Activated naive CD4-positive, alpha-beta T cell treated with anti-CD3 and anti-CD28 coated beads, Interleukin-2, amount 50 U/mL, for 16 hours (primary cell): ENCODE measurements at regions not wholly inside any gene's neighbourhood (a gene's known extent, or its start where the extent isn't known, plus 50 kb on each side); places are given as distances from the start of the nearest gene placed in this dataset.
"Not testable (repeated sequence)": the region's sequence is repeated elsewhere in the genome, so short reads cannot be mapped to it uniquely, and the experiment has no call there.

Source experiments
- DNase-seq: peaks from one replicate; pipeline ENCODE4 v3.0.0-alpha.2; 2020

DNA sequence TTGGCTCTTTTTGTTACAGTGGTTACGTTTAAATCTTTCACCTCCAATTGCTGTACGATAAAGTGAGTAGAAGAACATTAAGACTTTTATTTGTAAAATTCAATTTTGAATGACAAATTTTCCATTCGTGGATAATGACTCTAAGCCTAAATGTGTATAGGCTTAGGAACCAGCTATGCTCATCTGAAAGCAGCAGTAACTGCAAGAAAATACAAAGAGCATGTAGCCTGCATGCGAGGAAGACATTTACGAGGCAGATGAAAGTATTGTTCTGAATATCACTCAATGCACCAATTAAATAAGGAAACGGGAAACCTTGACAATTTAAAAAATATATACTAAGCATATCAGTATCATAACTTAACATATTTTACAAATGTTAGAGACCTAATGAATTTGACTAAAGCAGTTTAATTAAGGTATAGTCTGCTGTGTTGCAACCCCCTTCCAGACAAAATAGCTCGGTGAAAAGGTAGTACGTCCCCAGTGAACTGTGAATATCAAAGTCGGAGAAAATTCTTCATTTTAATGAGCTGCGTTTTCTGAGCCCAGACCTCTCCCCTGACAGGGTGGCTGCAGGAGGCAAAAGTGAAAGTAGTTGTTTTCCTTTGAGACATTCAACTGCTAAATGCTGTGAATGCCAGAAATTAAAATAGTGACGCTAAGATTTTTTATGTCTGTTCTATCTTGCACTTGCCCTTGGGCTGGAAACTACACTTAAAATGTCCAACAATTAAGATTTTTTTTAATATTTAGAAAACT lies 1236.5 kb upstream of the TENM3 start:
- no peak for DNase-seq

DNA sequence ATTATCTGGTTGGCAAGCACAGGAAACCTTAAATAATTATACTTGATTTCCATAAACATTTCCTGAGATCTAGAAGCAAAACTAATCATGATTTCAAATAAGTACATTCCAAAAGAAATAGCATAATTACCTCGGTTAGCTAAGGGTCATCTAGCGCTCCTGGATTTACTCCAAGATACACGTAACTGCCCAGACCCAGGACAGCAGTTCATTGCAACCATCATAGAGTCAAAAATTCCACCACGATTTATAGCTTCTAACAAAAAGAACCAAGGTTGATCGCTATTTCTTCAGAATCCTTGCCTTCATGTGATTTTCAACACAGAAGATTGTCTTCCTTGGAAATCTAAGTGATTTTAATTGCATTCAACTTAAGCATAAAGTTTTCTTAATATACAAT lies 1235.5 kb upstream of the TENM3 start:
- DNase-seq: no peak

DNA sequence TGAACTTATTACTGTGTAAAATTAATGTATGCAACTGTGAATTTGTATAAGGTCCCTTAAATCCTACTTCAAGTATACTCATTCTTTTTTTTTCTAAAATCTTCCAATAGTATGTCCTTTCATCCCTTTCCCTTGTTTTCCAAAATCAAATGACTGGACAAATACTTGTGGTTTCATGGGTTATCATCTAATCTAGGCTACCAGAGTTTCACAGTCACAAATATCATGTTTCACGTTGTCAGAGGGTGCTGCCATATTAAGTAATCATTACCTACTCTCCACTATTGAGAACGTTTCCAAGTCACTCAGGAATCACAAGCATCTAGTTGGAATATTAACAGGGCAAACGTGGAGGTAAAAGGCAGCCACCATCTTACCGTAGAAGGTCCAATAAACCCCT lies 1235.0 kb upstream of the TENM3 start:
- no peak for DNase-seq

DNA sequence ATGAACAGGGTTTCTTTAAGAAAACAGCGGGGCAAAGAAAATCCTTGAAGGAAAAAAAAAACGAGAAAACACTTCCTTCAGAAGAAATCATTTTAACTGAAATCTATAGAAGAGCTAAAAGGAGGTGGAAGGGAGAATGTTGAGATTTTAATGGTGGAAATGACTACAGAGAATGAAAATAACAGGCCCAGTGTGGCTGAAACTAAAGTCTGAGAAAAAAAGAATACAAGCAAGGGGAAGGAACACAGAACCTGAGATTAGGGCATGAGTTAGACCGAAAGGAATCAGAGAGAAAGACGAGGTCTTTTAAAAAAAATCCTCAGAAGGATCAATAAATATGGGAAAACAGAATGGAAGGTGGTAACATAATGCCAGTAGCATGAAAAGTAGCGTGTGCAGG lies 1230.0 kb upstream of the TENM3 start:
- no peak for DNase-seq

DNA sequence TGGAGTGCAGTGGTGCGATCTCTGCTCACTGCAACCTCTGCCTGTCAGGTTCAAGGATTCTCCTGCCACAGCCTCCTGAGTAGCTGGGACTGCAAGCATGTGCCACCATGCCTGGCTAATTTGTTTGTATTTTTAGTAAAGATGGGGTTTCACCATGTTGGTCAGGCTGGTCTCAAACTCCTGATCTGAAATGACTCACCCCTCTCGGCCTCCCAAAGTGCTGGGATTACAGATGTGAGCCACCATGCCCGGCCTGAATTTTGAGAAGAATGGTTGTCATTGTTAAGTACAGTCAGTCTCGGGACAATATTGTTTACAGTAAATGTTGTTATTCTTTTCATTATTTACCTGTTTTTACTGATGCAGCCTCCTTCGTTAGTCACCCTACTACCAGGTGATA lies 1226.2 kb upstream of the TENM3 start:
- no peak for DNase-seq

DNA sequence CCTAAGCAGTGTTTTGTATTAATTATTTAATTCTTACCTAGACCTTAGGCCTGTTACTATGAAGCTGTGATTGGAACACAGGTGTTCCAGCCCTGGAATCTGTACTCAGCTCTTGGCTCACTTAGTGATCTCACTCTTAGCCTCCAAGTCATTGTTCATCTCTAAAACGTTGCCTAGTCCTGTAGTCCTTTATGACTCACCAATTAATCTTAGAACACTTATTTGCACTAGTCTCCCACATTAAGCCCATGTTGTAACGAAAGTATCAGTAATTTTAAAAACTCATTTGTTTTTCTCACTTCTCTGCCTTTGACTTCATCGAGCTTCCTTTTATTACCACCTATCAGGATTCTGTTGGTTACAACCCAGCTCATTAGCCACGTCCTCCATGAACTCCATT lies 1224.7 kb upstream of the TENM3 start:
- DNase-seq: no peak

DNA sequence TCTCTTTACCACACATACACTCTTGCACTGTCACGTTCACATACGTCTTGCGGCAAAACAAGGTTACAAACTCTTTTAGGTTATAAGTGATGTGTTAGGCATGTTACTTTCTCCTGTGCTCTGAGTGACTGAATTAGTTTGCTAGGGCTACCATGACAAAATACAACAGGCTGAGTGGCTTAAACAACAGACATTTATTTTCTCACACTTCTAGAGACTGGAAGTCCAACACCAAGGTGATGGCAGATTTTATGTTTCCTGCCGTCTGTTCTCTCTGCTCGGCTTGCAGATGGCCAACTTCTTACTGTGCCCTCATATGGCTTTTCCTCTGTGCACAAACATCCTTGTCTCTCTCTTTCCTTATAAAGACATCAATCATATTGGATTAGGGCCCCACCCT lies 1224.3 kb upstream of the TENM3 start:
- DNase-seq: no peak

DNA sequence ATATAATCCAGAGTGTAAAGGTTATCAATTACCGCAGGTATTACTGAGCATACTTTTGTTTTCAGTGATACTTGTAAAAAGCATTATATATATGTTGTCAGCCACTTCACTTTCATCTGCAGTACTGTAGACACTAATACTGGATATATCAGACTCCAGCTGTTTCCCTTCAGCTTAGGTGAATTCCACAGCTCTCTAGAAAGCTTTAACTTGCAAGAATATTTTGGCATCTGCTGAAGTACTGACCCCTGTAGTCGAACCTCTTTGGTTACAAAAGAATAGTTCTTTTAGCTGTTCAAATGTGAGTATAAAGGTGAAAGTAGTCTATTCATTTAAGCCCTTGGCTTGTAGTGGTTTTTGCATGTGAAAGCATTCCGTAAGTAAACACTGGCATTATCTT lies 1222.7 kb upstream of the TENM3 start:
- DNase-seq: no peak

DNA sequence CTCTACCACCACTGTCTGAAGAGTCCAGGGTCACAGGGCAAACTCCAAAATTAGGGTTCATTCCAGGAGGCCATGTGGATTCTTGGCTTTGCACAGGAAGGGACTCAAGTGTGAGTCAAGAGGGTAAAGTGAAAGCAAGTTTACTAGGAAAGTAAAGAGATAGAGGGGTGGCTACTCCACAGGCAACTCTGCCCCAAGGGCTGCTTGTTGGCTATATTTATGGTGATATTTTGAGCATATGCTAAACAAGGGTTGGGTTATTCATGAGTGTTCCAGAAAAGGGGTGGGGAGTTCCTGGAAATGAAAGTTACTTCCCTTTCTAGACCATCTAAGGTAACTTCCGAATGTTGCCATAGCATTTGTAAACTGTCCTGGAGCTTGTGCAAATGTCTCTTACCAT lies 1222.0 kb upstream of the TENM3 start:
- no peak for DNase-seq

DNA sequence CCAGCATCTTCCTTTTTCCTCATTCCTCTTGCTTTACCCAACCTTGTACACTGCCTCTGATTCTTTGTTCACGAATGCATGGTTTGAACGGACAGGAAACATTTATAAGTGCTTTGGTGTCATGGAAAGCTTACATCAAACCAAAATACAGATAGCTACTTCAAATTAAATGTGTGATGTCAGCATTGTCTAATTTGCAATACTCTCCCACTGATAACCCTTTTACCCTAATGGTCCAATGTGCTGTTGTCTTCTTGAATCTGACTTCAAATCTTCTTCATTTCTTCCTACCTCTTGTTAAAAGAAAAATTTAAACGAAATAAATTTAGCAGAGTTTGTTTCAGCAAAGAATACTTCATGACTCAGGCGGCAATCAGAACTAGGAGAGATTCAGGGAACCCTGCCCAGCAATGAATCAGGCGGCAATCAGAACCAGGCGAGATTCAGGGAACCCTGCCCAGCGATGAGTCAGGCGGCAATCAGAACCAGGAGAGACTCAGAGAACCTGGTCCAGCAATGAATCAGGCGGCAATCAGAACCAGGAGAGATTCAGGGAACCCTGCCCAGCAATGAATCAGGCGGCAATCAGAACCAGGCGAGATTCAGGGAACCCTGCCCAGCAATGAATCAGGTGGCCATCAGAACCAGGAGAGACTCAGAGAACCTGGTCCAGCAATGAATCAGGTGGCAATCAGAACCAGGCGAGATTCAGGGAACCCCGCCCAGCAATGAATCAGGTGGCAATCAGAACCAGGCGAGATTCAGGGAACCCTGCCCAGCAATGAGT lies 1212.9 kb upstream of the TENM3 start:
- not testable (repeated sequence) for DNase-seq

DNA sequence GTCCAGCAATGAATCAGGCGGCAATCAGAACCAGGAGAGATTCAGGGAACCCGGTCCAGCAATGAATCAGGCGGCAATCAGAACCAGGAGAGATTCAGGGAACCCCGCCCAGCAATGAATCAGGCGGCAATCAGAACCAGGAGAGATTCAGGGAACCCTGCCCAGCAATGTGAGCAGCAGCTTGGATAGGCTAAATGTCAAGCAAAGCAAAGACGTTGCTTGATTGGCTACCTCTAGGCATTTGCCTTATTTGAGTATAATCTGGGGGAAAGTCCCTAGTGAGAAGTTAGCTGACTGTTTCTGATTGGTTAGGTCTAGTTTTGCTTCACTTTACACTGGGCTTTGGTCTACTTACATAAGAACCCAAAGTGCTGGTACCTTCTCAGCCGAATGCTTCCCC lies 1212.2 kb upstream of the TENM3 start:
- DNase-seq: no peak

DNA sequence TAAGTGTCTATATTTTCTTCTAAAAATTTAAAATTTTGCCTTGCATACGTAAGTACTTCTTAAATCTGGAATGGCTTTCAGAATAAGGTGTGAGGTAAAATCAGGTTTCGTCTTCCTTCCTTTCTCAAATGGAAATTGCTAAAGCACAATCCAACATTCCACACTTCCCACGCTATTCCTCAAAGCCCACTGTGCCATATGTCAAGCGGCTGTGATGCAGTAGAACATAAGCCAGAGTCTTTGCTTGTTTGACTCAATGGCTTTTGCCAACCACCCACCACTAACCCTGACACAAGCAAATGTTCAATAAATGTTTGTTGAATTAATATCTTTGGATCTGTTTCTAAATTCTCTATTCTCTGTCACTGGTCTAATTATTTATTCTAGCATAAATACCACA lies 1199.7 kb upstream of the TENM3 start:
- DNase-seq: no peak

DNA sequence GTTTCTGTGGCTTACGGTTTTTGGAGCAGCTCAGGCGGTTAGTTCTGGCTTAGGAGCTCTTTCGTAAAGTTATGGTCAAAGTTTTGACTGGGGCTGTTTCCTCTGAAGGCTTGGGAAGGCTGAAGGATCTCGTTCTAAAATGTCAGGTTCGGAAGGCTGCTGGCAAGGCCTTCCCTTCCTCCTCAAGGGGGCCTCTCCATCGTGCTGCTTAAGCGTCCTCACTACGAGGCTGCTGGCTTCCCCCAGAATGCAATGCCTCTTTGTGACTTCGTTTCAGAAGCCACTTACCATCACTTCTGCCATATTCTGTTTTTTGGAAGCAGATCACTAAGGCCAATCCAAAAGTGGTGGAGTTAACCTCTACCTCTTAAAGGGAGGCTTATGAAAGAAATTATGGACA lies 1196.4 kb upstream of the TENM3 start:
- no peak for DNase-seq

DNA sequence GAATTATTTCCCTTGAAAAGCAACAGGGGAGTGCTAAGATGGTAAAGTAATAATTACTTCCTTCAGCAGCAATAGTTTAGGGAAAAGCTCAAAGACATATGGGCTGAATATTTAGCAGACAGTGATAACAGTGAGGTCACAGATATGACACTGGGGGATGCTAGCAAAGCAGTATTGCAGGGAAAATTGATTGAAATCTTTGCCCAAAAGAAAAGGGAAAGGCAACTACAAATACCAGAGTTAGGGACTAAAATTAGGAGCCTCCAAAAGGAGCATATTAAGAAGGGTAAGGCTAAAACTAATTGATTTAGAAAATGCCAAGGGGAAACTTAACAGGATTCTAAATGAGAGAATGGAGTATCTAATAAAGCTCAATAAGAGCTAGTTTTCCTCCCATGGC lies 1191.3 kb upstream of the TENM3 start:
- DNase-seq: no peak

DNA sequence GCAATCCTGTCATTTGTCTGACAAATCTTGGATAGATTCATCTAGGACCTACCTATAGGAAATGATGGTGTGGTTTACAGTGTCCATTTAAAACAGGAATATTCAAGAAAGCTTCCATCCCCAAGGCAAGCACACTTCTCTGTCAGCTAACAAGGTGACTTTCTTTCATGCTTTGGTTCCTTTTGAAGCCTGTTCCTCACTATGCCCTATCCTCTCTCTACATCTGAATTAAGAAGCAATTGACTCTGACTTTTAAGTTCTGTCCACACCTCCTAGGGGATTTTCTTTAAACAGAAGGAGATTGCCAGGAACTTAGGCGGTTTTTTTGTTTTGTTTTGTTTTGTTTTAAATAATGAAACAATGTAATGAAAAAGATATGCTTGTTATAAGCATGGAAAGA lies 1181.4 kb upstream of the TENM3 start:
- DNase-seq: no peak

DNA sequence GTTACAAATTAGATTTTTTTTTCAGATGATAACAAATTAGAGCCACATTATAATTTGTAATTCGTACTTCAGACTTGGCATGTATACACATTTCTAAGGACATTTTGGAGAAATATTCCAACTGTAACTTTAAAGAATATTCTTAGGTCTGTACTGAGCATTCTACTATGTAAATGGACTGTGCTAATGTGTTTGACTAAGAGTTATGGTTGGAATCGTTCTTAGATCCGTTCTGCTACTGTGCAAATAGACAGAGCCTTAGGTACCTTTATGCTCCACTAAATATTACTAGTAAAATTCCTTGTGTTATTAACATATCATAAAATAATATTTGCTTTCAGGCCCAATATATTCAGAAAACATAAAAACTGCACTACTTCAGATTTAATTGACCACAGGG lies 1180.0 kb upstream of the TENM3 start:
- DNase-seq: no peak

DNA sequence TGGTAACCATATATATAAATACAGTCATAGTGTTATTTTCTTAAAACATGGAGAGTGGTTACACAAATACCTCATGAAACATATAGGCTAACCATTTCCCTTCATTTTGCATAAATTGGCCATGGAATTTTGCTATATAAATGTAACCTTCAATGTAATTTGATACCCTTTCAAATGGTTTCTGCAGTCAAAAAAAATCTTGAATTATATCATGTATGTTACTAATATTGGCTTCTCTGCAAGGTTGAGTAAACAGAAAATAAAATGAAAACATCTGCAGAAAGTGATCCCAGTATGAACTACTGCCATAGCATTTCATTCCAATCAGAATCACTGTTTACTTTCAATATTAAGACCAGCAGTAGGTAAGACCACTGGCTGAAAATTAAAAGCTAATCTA lies 1165.9 kb upstream of the TENM3 start:
- DNase-seq: no peak

DNA sequence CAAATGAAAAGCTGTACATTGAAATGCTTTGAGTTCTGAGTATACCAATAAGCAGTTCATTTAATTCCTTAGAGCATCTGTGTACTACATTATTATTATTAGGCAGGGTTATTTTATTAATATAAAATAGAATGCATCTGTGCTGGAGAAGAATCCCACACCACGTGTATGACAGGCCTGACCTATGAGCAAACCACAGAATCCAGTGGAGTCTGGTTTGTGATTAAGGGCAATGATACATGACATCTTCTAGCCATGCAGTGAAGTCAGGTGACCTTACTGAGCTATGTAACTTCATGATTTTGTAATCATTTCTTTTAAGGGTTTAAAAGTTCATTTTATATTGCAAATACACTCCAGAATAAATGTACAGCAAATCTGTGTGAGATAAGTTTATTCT lies 1165.0 kb upstream of the TENM3 start:
- no peak for DNase-seq

DNA sequence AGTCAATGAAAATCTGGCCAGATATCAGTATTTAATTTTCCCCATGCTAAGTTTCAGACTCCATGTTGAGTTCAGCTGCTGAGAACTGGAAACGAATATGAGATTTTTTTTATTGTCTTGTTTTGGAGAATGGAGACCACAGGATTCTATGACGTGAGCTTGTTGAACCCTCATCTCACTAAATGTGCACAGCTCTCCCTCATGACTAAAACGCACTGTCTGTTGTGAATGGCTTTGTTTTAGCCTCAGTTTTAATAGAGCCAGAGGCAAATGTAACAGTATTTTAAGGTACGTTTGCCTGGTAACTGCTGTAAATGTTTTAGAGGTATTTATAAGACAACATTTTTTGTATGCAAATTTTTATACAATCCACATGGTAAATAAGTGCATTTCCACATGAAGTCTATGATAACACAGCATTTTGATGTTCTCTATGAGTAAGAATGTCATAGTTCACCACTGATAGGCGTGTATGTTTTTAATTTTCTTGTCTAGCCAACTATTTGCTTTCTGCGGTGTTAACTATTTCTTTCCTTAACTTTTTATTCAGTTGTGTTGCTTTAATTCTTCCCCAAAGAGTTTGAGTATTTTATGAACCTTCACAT lies 1159.3 kb upstream of the TENM3 start:
- DNase-seq: no peak

DNA sequence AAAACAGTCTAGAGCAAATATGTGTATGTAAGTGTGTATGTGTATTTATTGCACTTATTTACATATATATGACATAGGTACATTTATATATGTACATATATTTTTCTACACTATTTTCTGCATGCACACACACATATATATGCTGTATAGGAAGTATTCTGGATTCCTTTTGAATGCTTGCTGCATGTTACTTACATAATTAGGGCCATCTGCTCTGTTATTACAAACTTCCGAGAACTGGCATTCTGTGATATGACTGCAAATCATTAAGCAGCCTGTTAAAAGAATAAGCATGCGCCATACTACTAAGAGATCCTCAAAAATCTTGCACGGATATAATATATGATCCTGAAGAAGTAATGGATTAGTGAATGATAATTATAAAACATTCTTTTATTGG lies 1157.6 kb upstream of the TENM3 start:
- no peak for DNase-seq

DNA sequence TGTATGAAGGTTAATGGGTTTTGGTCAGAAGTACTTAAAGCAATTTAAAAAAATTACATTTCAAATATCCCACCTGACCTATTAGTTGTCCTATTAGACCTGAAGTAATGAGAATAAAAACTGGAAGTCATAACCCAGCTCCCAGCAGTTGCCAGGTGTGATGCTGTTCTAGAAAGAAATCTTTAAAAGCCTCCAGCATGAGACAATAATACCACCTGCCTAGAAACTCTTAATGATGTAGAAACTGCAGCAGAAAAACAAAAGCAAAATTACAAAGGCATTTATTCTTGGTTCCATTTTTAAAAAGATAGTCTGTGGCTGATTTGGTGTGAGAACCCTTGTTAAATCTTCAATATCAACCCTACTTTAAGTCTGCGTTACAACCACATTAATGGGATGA lies 1137.7 kb upstream of the TENM3 start:
- DNase-seq: no peak

DNA sequence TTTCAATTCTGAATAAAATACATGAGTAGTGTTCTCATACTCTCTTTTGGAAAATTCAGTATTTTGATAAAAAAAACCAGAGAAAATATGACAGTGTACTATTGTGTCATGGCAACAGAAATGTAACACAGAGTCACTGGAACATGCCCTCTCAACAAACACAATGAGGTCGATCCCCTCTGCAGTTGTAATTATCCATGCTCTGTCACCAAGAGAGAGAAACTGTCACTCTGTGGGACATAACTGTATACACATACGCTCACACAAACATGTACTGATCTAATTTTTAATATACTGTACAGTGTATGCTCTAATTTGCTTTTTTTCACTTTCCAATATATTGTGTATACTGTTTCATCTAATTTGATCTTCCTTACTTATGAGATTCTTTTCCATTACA lies 1136.8 kb upstream of the TENM3 start:
- no peak for DNase-seq

DNA sequence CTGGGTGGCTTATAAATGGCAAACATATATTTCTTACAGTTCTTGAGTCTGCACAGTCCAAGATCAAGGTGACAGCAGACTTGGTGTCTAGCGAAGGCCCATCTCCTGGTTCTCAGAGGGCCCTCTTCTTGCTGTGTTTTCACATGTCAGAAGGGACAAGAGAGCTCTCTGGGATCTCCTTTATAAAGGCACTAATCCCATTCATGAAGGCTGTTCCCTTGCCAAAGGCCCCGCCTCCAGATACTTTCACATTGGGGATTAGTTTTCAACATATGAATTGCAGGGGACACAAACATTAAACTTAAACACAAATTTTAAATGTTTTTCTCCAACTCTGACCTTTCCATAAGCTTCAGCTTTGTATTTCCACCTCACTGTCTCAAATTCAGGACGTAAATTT lies 1135.0 kb upstream of the TENM3 start:
- no peak for DNase-seq

DNA sequence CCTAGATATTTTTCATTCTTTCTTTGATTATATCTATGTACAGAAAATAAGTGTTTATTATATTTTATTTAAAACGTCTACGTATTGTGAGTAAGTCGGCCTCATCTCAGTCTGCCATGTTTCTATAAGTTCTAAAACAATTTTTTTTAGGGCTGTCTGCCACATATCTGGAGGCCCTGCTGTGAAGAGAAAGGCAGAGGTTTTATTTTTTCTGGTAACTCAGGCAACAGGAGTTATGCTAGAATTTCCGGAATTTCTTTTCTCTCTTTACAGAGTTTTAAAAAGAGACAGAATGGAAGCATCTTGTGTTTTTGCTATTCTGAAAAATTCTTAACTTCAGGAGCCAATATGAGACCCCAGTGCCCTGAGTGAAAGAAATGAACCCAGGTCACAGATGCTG lies 1124.0 kb upstream of the TENM3 start:
- DNase-seq: no peak
